ENCODE measurements at regions not wholly inside any gene's neighbourhood (a gene's known extent, or its start where the extent isn't known, plus 50 kb on each side); places are given as distances from the start of the nearest gene placed in this dataset.
A peak's percentile ranks its signal among the peaks of the same experiment; 100 is the strongest.

DNA sequence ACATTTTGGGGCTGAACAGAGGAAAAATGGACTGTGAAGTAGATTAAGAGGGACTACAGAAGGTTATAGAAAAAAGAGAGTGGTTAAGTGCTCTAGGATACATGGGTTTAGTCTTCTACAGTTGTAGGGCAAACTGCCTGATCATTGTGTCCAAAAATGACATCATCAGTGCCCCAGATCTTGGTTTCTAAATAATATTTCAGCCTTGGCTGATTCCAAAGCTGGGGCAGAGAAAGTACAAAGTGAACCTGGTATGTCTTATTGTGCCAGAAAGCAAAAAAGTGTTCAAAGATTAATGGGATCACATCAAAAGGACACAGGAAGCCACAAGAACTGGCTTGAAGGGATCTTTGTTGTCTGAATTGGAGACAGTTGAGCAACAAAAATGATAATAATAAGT, 97.1 kb upstream of the ZNF521 start:
- TF ChIP-seq, protein P1, sequence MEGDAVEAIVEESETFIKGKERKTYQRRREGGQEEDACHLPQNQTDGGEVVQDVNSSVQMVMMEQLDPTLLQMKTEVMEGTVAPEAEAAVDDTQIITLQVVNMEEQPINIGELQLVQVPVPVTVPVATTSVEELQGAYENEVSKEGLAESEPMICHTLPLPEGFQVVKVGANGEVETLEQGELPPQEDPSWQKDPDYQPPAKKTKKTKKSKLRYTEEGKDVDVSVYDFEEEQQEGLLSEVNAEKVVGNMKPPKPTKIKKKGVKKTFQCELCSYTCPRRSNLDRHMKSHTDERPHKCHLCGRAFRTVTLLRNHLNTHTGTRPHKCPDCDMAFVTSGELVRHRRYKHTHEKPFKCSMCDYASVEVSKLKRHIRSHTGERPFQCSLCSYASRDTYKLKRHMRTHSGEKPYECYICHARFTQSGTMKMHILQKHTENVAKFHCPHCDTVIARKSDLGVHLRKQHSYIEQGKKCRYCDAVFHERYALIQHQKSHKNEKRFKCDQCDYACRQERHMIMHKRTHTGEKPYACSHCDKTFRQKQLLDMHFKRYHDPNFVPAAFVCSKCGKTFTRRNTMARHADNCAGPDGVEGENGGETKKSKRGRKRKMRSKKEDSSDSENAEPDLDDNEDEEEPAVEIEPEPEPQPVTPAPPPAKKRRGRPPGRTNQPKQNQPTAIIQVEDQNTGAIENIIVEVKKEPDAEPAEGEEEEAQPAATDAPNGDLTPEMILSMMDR (IDR thresholded peaks at IDR 0.05; ENCODE audit: unreplicated experiment in 3 of 3): no peak
- no peaks in the 10 kb centered on the region for H3K27me3 Mint-ChIP-seq (ENCODE audit: low read depth)
- no peak overlapping the region for H3K4me3 Mint-ChIP-seq

DNA sequence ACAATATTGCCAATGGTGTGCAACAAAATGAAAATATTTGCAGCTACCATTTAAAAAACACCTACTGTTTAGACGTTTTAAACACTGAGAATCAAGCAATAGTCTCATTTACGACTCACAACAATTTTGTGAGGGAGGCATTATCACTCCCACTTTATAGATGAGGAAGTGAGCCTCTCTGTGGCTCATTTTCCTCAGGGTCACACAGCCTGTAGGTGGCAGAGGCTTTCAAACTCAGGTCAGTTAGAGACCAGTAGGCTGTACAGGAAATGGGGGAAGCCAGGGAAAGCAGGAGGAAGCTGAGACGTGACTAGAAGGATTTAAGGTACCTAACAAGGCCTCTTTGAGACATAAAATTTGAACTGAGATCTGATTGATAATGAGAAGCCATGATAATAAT, 95.0 kb upstream of the ZNF521 start:
- Mint-ChIP-seq H3K4me3 (no peak overlapping the region), H3K36me3 (ENCODE audit: low read depth) (peaks cover 8% of the 10 kb centered on the region), H3K27ac (no peak overlapping the region), H3K9me3 (peaks cover 27% of the 10 kb centered on the region), H3K4me1 (no peaks in the 10 kb centered on the region), H3K27me3 (ENCODE audit: low read depth) (no peaks in the 10 kb centered on the region)
- TF ChIP-seq, protein P1 (IDR thresholded peaks at IDR 0.05; ENCODE audit: unreplicated experiment in 3 of 3): no peak

More for the DNA sequence above, 97.1 kb upstream of the ZNF521 start:
- H3K9me3 Mint-ChIP-seq: peaks cover 27% of the 10 kb centered on the region
- H3K27ac Mint-ChIP-seq: no peak overlapping the region
- no peaks in the 10 kb centered on the region for H3K4me1 Mint-ChIP-seq
- H3K36me3 Mint-ChIP-seq (ENCODE audit: low read depth): peaks cover 8% of the 10 kb centered on the region

GRCh38 chr18:25445430-25445829, 93.5 kb upstream of the ZNF521 start:
- no peak overlapping the region for H3K4me3 Mint-ChIP-seq
- H3K27me3 Mint-ChIP-seq (ENCODE audit: low read depth): no peaks in the 10 kb centered on the region
- H3K4me1 Mint-ChIP-seq: no peaks in the 10 kb centered on the region
- no peak overlapping the region for H3K27ac Mint-ChIP-seq
- TF ChIP-seq, protein P1 (IDR thresholded peaks at IDR 0.05; ENCODE audit: unreplicated experiment in 3 of 3): no peak
- peaks cover 8% of the 10 kb centered on the region for H3K36me3 Mint-ChIP-seq (ENCODE audit: low read depth)
- H3K9me3 Mint-ChIP-seq: peaks cover 13% of the 10 kb centered on the region

- TF ChIP-seq, protein P1 (IDR thresholded peaks at IDR 0.05; ENCODE audit: unreplicated experiment in 3 of 3): no peak
- no peak overlapping the region for H3K4me3 Mint-ChIP-seq
- no peaks in the 10 kb centered on the region for H3K4me1 Mint-ChIP-seq
- no peaks in the 10 kb centered on the region for H3K27me3 Mint-ChIP-seq (ENCODE audit: low read depth)
- H3K27ac Mint-ChIP-seq: no peak overlapping the region
- H3K36me3 Mint-ChIP-seq (ENCODE audit: low read depth): peaks cover 6% of the 10 kb centered on the region
- H3K9me3 Mint-ChIP-seq: peaks cover 6% of the 10 kb centered on the region
These were observed 91.8 kb upstream of the ZNF521 start for GRCh38 chr18:25443776-25444175.

- no peaks in the 10 kb centered on the region for H3K27me3 Mint-ChIP-seq (ENCODE audit: low read depth)
These were observed 83.3 kb upstream of the ZNF521 start for GRCh38 chr18:25435149-25435782.

More at GRCh38 chr18:25435149-25435782, 83.3 kb upstream of the ZNF521 start:
- peak overlapping the region in 1 of 3 experiments; percentile 18 for H3K27ac Mint-ChIP-seq
- no peak overlapping the region for H3K4me3 Mint-ChIP-seq
- H3K9me3 Mint-ChIP-seq: no peaks in the 10 kb centered on the region
- no peaks in the 10 kb centered on the region for H3K36me3 Mint-ChIP-seq (ENCODE audit: low read depth)
- TF ChIP-seq, protein P1 (IDR thresholded peaks at IDR 0.05; ENCODE audit: unreplicated experiment in 3 of 3): no peak
- peaks cover 9% of the 10 kb centered on the region for H3K4me1 Mint-ChIP-seq
